ENCODE measurements at regions not wholly inside any gene's neighbourhood (a gene's known extent, or its start where the extent isn't known, plus 50 kb on each side); places are given as distances from the start of the nearest gene placed in this dataset.
"Not testable (repeated sequence)": the region's sequence is repeated elsewhere in the genome, so short reads cannot be mapped to it uniquely, and the experiment has no call there.

DNA sequence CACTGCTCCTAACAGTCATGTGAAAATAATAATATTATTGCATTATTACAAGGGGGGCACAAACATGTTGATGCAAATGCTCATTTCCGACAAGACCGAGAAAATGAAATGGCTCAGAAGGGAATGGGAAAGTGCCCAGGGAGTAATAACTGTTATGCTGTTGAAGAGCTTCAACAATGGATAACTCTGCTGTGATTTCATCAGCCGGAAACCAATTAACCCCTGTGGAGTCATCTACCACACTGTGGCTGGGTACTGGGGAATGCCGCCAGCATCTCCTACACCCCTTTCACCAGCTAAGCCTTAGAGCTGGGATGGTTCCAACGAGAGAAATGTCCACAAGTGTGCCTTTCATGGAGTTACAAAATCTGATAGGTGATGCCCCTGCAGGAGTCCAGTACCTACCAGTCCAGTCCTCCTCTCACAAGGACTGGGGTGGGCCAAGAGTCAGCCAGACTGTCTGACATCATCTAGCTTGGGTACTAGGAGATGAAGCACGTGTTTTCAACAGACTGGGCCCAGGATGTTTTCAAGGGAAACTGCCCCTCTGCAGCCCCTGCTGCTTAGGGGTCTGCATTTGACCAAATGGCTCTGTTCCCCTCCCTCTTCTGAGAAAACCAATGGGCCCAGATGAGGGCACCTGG, 509.3 kb upstream of the CCDC196 start:
- Histone ChIP-seq H3K4me1 (no peaks in the 10 kb centered on the region), H3K27me3 (no peaks in the 10 kb centered on the region), H3K9me3 (no peaks in the 10 kb centered on the region), H3K27ac (no peak overlapping the region), H3K4me3 (no peak overlapping the region), H3K36me3 (no peaks in the 10 kb centered on the region)
- TF ChIP-seq, protein P1, sequence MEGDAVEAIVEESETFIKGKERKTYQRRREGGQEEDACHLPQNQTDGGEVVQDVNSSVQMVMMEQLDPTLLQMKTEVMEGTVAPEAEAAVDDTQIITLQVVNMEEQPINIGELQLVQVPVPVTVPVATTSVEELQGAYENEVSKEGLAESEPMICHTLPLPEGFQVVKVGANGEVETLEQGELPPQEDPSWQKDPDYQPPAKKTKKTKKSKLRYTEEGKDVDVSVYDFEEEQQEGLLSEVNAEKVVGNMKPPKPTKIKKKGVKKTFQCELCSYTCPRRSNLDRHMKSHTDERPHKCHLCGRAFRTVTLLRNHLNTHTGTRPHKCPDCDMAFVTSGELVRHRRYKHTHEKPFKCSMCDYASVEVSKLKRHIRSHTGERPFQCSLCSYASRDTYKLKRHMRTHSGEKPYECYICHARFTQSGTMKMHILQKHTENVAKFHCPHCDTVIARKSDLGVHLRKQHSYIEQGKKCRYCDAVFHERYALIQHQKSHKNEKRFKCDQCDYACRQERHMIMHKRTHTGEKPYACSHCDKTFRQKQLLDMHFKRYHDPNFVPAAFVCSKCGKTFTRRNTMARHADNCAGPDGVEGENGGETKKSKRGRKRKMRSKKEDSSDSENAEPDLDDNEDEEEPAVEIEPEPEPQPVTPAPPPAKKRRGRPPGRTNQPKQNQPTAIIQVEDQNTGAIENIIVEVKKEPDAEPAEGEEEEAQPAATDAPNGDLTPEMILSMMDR (IDR thresholded peaks at IDR 0.05), result no peak
- no peak for DNase-seq (ENCODE audit: low spot score in 2 of 2)
- intact Hi-C loops (cut with DNase I), result no loop called here

DNA sequence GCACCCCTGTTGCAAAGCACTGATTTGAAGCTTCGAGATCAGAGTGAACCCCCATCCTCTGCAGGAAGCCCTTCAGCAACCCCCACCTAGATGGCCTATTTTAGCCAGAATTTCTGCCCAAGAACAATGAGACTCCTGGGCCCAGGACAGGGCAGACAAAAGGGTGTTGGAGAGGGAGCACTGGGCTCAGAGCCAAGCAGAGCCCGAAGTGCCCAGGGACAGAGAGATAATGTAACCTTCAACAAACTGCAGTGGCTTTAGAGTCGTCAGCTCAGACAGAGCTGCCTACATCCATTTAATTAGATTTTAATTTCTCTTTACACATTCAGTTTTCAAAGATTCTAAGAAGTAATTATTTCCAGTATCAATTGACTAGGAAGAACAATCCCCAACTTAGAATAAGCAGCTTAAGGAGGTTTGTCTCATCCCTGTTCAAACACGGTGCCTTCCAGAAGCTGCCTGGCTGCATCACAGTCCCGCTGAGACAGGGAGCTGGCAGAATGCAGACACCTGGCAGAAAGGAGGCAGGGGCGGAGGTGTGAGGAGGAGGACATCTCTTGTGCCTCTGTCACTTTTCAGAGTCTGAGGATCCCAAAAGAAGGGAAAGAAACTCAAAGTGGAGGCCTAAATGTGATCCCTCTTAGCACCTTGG, 504.9 kb upstream of the CCDC196 start:
- DNase-seq (ENCODE audit: low spot score in 2 of 2), result no peak
- Histone ChIP-seq H3K4me1 (no peaks in the 10 kb centered on the region), H3K4me3 (no peak overlapping the region), H3K27me3 (no peaks in the 10 kb centered on the region), H3K9me3 (no peaks in the 10 kb centered on the region), H3K36me3 (no peaks in the 10 kb centered on the region), H3K27ac (no peak overlapping the region)
- intact Hi-C loops (cut with DNase I), result no loop called here
- TF ChIP-seq, protein P1 (IDR thresholded peaks at IDR 0.05), result no peak

GRCh38 chr14:65986041-65986440, 500.1 kb upstream of the CCDC196 start:
- intact Hi-C loops (cut with DNase I), result no loop called here
- Histone ChIP-seq H3K4me3 (no peak overlapping the region), H3K9me3 (no peaks in the 10 kb centered on the region), H3K36me3 (no peaks in the 10 kb centered on the region), H3K27ac (no peak overlapping the region), H3K4me1 (no peaks in the 10 kb centered on the region), H3K27me3 (no peaks in the 10 kb centered on the region)
- TF ChIP-seq, protein P1 (IDR thresholded peaks at IDR 0.05), result no peak
- DNase-seq (ENCODE audit: low spot score in 2 of 2), result no peak

GRCh38 chr14:65989981-65990380, 496.2 kb upstream of the CCDC196 start:
- Histone ChIP-seq H3K4me1 (no peaks in the 10 kb centered on the region), H3K27me3 (no peaks in the 10 kb centered on the region), H3K27ac (no peak overlapping the region), H3K36me3 (no peaks in the 10 kb centered on the region), H3K9me3 (no peaks in the 10 kb centered on the region), H3K4me3 (no peak overlapping the region)
- TF ChIP-seq, protein P1 (IDR thresholded peaks at IDR 0.05), result no peak
- DNase-seq (ENCODE audit: low spot score in 2 of 2), result no peak
- intact Hi-C loops (cut with DNase I), result no loop called here

DNA sequence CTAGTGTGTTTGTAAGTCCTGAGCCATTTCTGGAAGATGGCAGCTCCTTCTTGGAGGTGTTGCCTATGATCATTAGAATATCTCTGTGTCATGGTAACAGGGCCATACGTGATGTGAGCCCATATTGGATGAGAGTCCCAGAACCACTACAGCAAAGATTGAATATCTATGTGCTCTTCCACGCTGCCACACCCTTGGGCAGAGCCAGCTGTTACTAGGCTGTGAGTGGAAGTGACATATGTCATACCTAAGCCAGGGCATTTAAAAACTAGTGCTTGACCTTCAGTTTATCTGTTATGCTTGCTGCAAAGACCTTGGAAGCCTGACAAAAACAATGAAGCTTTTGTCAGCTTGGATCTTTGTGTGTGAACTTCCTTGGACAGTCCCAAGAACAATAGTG, 495.1 kb upstream of the CCDC196 start:
- Histone ChIP-seq H3K36me3 (no peaks in the 10 kb centered on the region), H3K27me3 (no peaks in the 10 kb centered on the region), H3K4me1 (no peaks in the 10 kb centered on the region), H3K4me3 (no peak overlapping the region), H3K9me3 (no peaks in the 10 kb centered on the region), H3K27ac (no peak overlapping the region)
- TF ChIP-seq, protein P1 (IDR thresholded peaks at IDR 0.05), result no peak
- DNase-seq (ENCODE audit: low spot score in 2 of 2), result no peak
- intact Hi-C loops (cut with DNase I), result no loop called here

GRCh38 chr14:65991935-65992334, 494.2 kb upstream of the CCDC196 start:
- DNase-seq (ENCODE audit: low spot score in 2 of 2); intact Hi-C loops (cut with DNase I); H3K9me3 ChIP-seq: not testable (repeated sequence)

More at GRCh38 chr14:65991935-65992334, 494.2 kb upstream of the CCDC196 start:
- H3K4me1 ChIP-seq, H3K27me3 ChIP-seq, H3K27ac ChIP-seq, H3K36me3 ChIP-seq, H3K4me3 ChIP-seq: not testable (repeated sequence)

All from ascending aorta (tissue), 2 donors.